Retinal pigment epithelial cell (primary cell): ENCODE measurements at regions not wholly inside any gene's neighbourhood (a gene's known extent, or its start where the extent isn't known, plus 50 kb on each side); places are given as distances from the start of the nearest gene placed in this dataset.

Experiments used
- DNase-seq: peaks from one replicate; pipeline ENCODE4 v3.0.0-alpha.2; 2010; ENCODE audit warnings: low read depth
- H3K4me3 ChIP-seq: 2 replicates; pipeline ENCODE4 v1.5.1; 2011; ENCODE audit warnings: mild to moderate bottlenecking, low read length, control low read depth, moderate library complexity
- TF ChIP-seq, protein P1 (sequence below): conservative IDR thresholded peaks from 2 replicates; pipeline ENCODE4 v1.5.1; 2011; ENCODE audit warnings: low read depth, low read length, control low read depth, inconsistent platforms

DNA sequence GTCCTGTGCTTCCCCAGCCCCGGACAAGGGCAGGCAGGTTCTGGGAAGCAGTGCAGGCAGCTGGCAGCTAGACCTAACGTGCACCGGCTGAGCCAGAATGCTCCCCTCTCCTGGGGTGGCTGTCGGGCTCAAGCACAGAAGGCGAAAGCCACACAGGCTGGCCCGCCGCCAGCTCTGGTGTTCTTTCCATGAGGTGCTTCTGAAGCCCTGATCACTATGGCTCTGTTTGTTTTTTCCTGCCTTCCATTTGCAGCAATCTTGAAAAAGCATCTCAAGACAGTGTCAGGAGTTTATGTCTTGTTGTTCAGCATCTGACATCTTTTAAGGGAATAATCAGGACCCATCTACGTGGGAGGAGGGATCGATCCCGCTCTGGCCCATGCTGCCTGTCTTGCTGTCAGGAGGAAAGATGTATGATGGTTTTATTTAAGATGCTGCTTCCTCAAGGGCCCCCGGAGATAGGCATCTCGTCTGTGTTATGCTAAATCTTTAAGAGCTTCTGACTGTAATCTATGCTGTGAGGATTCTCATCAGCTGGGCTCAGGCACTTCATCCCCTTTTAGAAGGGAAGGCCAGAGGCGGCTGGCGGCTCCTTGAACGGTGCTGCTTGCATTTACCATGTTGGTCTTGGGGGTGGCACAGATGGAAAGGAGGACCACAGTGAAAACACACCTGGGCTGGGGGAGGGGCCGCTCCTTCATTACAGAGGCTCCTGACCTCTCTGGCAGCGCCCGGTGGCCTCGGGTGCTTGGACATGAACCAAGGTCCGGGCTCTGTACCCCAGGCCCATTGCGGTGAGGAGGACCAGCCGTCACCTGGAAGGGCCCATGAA lies 118.5 kb upstream of the HDAC4 start:
- H3K4me3 ChIP-seq = no peak overlapping the region
- no peak for DNase-seq
- TF ChIP-seq, protein P1, sequence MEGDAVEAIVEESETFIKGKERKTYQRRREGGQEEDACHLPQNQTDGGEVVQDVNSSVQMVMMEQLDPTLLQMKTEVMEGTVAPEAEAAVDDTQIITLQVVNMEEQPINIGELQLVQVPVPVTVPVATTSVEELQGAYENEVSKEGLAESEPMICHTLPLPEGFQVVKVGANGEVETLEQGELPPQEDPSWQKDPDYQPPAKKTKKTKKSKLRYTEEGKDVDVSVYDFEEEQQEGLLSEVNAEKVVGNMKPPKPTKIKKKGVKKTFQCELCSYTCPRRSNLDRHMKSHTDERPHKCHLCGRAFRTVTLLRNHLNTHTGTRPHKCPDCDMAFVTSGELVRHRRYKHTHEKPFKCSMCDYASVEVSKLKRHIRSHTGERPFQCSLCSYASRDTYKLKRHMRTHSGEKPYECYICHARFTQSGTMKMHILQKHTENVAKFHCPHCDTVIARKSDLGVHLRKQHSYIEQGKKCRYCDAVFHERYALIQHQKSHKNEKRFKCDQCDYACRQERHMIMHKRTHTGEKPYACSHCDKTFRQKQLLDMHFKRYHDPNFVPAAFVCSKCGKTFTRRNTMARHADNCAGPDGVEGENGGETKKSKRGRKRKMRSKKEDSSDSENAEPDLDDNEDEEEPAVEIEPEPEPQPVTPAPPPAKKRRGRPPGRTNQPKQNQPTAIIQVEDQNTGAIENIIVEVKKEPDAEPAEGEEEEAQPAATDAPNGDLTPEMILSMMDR = no peak

- H3K4me3 ChIP-seq = no peak overlapping the region
- no peak for DNase-seq
- TF ChIP-seq, protein P1 = no peak
These were observed 117.7 kb upstream of the HDAC4 start for GRCh38 chr2:239518286-239519088.

GRCh38 chr2:239517686-239518085 lies 116.9 kb upstream of the HDAC4 start:
- no peak for DNase-seq
- no peak overlapping the region for H3K4me3 ChIP-seq
- TF ChIP-seq, protein P1 = no peak

GRCh38 chr2:239516954-239517305 lies 116.1 kb upstream of the HDAC4 start:
- DNase-seq = no peak
- H3K4me3 ChIP-seq = no peak overlapping the region
- TF ChIP-seq, protein P1 = no peak

- no peak for DNase-seq
- no peak overlapping the region for H3K4me3 ChIP-seq
- TF ChIP-seq, protein P1 = no peak
These were observed 115.6 kb upstream of the HDAC4 start for GRCh38 chr2:239516286-239516953.

- TF ChIP-seq, protein P1 = no peak
- no peak for DNase-seq
These were observed 114.1 kb upstream of the HDAC4 start for GRCh38 chr2:239514754-239515530.

More at GRCh38 chr2:239514754-239515530, 114.1 kb upstream of the HDAC4 start:
- H3K4me3 ChIP-seq = no peak overlapping the region
